ENCODE measurements at regions not wholly inside any gene's neighbourhood (a gene's known extent, or its start where the extent isn't known, plus 50 kb on each side); places are given as distances from the start of the nearest gene placed in this dataset.

- TF ChIP-seq IRF5 (IDR thresholded peaks at IDR 0.05; ENCODE audit: borderline replicate concordance) (no peak), SMC3 (IDR thresholded peaks at IDR 0.05; ENCODE audit: borderline replicate concordance, low read length) (no peak), RAD21 (IDR thresholded peaks at IDR 0.05; ENCODE audit: insufficient read depth, low read depth, low read length) (no peak), E4F1 (IDR thresholded peaks at IDR 0.05; ENCODE audit: borderline replicate concordance, partially characterized antibody) (no peak), KLF5 (IDR thresholded peaks at IDR 0.05; ENCODE audit: partially characterized antibody) (no peak), SIN3A (IDR thresholded peaks at IDR 0.05; ENCODE audit: low read depth, low read length) (no peak), ATF3 (IDR thresholded peaks at IDR 0.05; ENCODE audit: borderline replicate concordance, extremely low read depth, low read depth, low read length) (no peak), CBFB (IDR thresholded peaks at IDR 0.05; ENCODE audit: low read depth) (no peak), CHD2 (IDR thresholded peaks at IDR 0.05; ENCODE audit: borderline replicate concordance, low read depth, low read length) (no peak)
Observed at GRCh38 chr3:162938083-162938482, 1441.5 kb downstream of the OTOL1 start (continued).

GRCh38 chr3:162945626-162946025 is 1449.0 kb downstream of the OTOL1 start:
- Histone ChIP-seq H3K4me2 (ENCODE audit: control insufficient read depth, insufficient read depth) (no peak overlapping the region), H3K27ac (ENCODE audit: control insufficient read depth, insufficient read depth) (no peak overlapping the region), H3K9me3 (replicated peaks; ENCODE audit: control insufficient read depth, insufficient read depth, low read length) (no peaks in the 10 kb centered on the region), H2AFZ (ENCODE audit: control insufficient read depth, low read depth, low read length) (no peak overlapping the region), H3K4me1 (ENCODE audit: control insufficient read depth, insufficient read depth, low read length) (no peaks in the 10 kb centered on the region), H4K20me1 (ENCODE audit: control insufficient read depth, insufficient read depth) (no peaks in the 10 kb centered on the region), H3K36me3 (ENCODE audit: control insufficient read depth in 2 of 2, insufficient read depth in 2 of 2, low read length in 1 of 2) (no peaks in the 10 kb centered on the region), H3K9ac (ENCODE audit: control insufficient read depth, insufficient read depth, low read length) (no peak overlapping the region), H3K79me2 (ENCODE audit: control insufficient read depth, insufficient read depth, low read length) (no peaks in the 10 kb centered on the region), H3K27me3 (replicated peaks in 1 of 2; ENCODE audit: control insufficient read depth in 2 of 2, insufficient read depth in 2 of 2, low read length in 1 of 2) (no peaks in the 10 kb centered on the region), H3K4me3 (no peak overlapping the region)
- ChIA-PET CTCF (no interaction called here), POLR2A (no interaction called here), SMC1A (ENCODE audit: uncharacterized antibody, unreplicated experiment) (no interaction called here), RAD21 (ENCODE audit: unreplicated experiment) (no interaction called here)
- ATAC-seq: no peak
- no peak for DNase-seq (ENCODE audit: low read depth, low spot score)
- intact Hi-C loops (cut with micrococcal nuclease; ENCODE audit: unreplicated experiment): no loop called here
- WGBS (ENCODE audit: insufficient coverage, insufficient replicate concordance, low lambda C conversion rate, missing lambda C conversion rate): 0% methylated on average over 1 of the region's 1 CpG
- in situ Hi-C loops (cut with MboI): no loop called here
- no TSS peak for BruUV-seq (replicated peaks)
- no peak for FAIRE-seq
- TF ChIP-seq ZNF207 (IDR thresholded peaks at IDR 0.05; ENCODE audit: borderline replicate concordance) (no peak), REST (IDR thresholded peaks at IDR 0.05; ENCODE audit: low read depth, low read length) (no peak)
